HCT116 (cell line): ENCODE measurements at regions not wholly inside any gene's neighbourhood (a gene's known extent, or its start where the extent isn't known, plus 50 kb on each side); places are given as distances from the start of the nearest gene placed in this dataset.

Source experiments
- ATAC-seq: fragments of 200-7000 bp; cut with Tn5 transposase; 2 replicates; pipeline ENCODE4 v1.9.1; 2020; ENCODE audit warnings: mild to moderate bottlenecking, moderate library complexity
- BruUV-seq: library from RNA; stranded (reverse); fragments of 400-500 nt; replicated peaks from 2 replicates; lab custom pipeline; 2021; lab: Mats Ljungman, UMichigan
- CTCF ChIA-PET: fragments of 300-600 bp; sonication (Branson Sonifier 250); formaldehyde crosslinking; loops from one replicate; lab custom pipeline; 2021; ENCODE audit warnings: antibody characterized with exemption; lab: Charles Lee
- POLR2A ChIA-PET: fragments of 300-600, 350-600 bp; sonication (Branson Sonifier 250); formaldehyde crosslinking; loops from one replicate; lab custom pipeline; 2021; ENCODE audit warnings: antibody characterized with exemption; lab: Charles Lee
- RAD21 ChIA-PET, 2 experiments: fragments of 300-600 bp; sonication (Branson Sonifier 250); formaldehyde crosslinking; loops; one replicate each; lab custom pipeline; 2023; ENCODE audit warnings: low total read pairs in 2 of 2; ENCODE audit not compliant: uncharacterized antibody in 2 of 2, unreplicated experiment in 2 of 2, low non-redundant PET in 1 of 2; lab: Charles Lee
- DNase-seq: peaks from one replicate; pipeline ENCODE4 v3.0.0-alpha.2; 2010; ENCODE audit warnings: low read depth, low spot score
- H2AFZ ChIP-seq: fragments of 200-600 bp; shearing (Covaris generic), sonication (generic); 2 replicates; pipeline ENCODE4 v1.6.1; 2017; ENCODE audit warnings: low read depth, mixed run types, mixed read lengths, antibody characterized with exemption, low read length; ENCODE audit not compliant: poor library complexity, severe bottlenecking
- H3K27ac ChIP-seq: 2 replicates; pipeline ENCODE4 v1.5.1; 2012; ENCODE audit warnings: low read depth, low read length
- H3K27me3 ChIP-seq: fragments of 200-600 bp; sonication (generic); 2 replicates; pipeline ENCODE4 v1.6.1; 2016; ENCODE audit warnings: mixed run types, low read length, mixed read lengths; ENCODE audit not compliant: insufficient read depth
- H3K36me3 ChIP-seq, 2 experiments: fragments of 200-500 bp in 1 of 2; fragments of 200-600 bp in 1 of 2; sonication (Bioruptor generic) in 1 of 2; sonication (generic) in 1 of 2; 2 replicates each; pipeline versions ENCODE4 v1.5.1 to v1.6.1; 2014 to 2016; ENCODE audit warnings: low read length in 2 of 2, inconsistent platforms in 1 of 2, mixed read lengths in 1 of 2, mixed run types in 1 of 2; ENCODE audit not compliant: insufficient read depth in 2 of 2, control insufficient read depth in 1 of 2
- H3K4me1 ChIP-seq, 2 experiments: fragments of 200-600 bp in 1 of 2; sonication (generic) in 1 of 2; 2 replicates each; pipeline versions ENCODE4 v1.5.1 to v1.6.1; 2012 to 2017; ENCODE audit warnings: low read length in 2 of 2, inconsistent platforms in 1 of 2, mild to moderate bottlenecking in 1 of 2, mixed read lengths in 1 of 2, mixed run types in 1 of 2, moderate library complexity in 1 of 2; ENCODE audit not compliant: insufficient read depth in 2 of 2, control insufficient read depth in 1 of 2
- H3K4me2 ChIP-seq: fragments of 200-600 bp; sonication (generic); 2 replicates; pipeline ENCODE4 v1.6.1; 2017; ENCODE audit warnings: mixed run types, low read length, mixed read lengths
- H3K4me3 ChIP-seq, 2 experiments: fragments of 200-600 bp in 1 of 2; sonication (generic) in 1 of 2; replicated peaks in 1 of 2; 2 replicates each; pipeline ENCODE4 v1.5.1; 2011 to 2016; ENCODE audit warnings: low read length in 2 of 2, control low read depth in 1 of 2, low read depth in 1 of 2, mild to moderate bottlenecking in 1 of 2, mixed read lengths in 1 of 2, mixed run types in 1 of 2
- H3K79me2 ChIP-seq: fragments of 200-600 bp; sonication (generic); 2 replicates; pipeline ENCODE4 v1.6.1; 2017; ENCODE audit warnings: mild to moderate bottlenecking, mixed run types, low read length, moderate library complexity, mixed read lengths; ENCODE audit not compliant: insufficient read depth
- H3K9ac ChIP-seq: fragments of 200-600 bp; sonication (generic); 2 replicates; pipeline ENCODE4 v1.6.1; 2016; ENCODE audit warnings: low read length, mixed read lengths
- H3K9me2 ChIP-seq: fragments of 200-600 bp; sonication (generic), shearing (Covaris generic); 2 replicates; pipeline ENCODE4 v1.6.1; 2017; ENCODE audit warnings: mixed run types, mild to moderate bottlenecking, moderate library complexity; ENCODE audit not compliant: insufficient read depth
- H3K9me3 ChIP-seq, 2 experiments: fragments of 200-500 bp in 1 of 2; fragments of 200-600 bp in 1 of 2; sonication (Bioruptor generic) in 1 of 2; sonication (generic) in 1 of 2; 2 replicates each; pipeline ENCODE4 v1.6.1; 2014 to 2017; ENCODE audit warnings: low read length in 2 of 2, mixed read lengths in 2 of 2, inconsistent platforms in 1 of 2, low read depth in 1 of 2, mild to moderate bottlenecking in 1 of 2, mixed run types in 1 of 2, moderate library complexity in 1 of 2; ENCODE audit not compliant: control insufficient read depth in 1 of 2, insufficient read depth in 1 of 2
- H4K20me1 ChIP-seq: fragments of 200-600 bp; sonication (generic), shearing (Covaris generic); 2 replicates; pipeline ENCODE4 v1.6.1; 2017; ENCODE audit warnings: mixed run types, mild to moderate bottlenecking, moderate library complexity; ENCODE audit not compliant: insufficient read depth
- ATF3 ChIP-seq: IDR thresholded peaks from 2 replicates; pipeline ENCODE4 v1.6.1; 2012
- CBX3 ChIP-seq: IDR thresholded peaks from 2 replicates; pipeline ENCODE4 v1.6.1; 2012; ENCODE audit warnings: low read depth
- CEBPB ChIP-seq: IDR thresholded peaks from 2 replicates; pipeline ENCODE4 v1.6.1; 2012; ENCODE audit warnings: low read depth
- CTCF ChIP-seq, 3 experiments: fragments of 200-600 bp in 1 of 3; sonication (generic) in 1 of 3; IDR thresholded peaks in 2 of 3; conservative IDR thresholded peaks in 1 of 3; 2 replicates each; pipeline ENCODE4 v1.5.1; 2012 to 2017; ENCODE audit warnings: low read depth in 2 of 3, low read length in 2 of 3, antibody characterized with exemption in 1 of 3, borderline replicate concordance in 1 of 3, control low read depth in 1 of 3, mild to moderate bottlenecking in 1 of 3, mixed read lengths in 1 of 3, mixed run types in 1 of 3, moderate library complexity in 1 of 3; ENCODE audit not compliant: insufficient read depth in 1 of 3
- ELF1 ChIP-seq: IDR thresholded peaks from 2 replicates; pipeline ENCODE4 v1.6.1; 2012; ENCODE audit warnings: low read depth, borderline replicate concordance
- EZH2 ChIP-seq: fragments of 200-600 bp; sonication (generic); IDR thresholded peaks from 2 replicates; pipeline ENCODE4 v1.6.1; 2017; ENCODE audit warnings: antibody characterized with exemption, mixed run types
- JUND ChIP-seq: IDR thresholded peaks from 2 replicates; pipeline ENCODE4 v1.6.1; 2012
- MAX ChIP-seq: IDR thresholded peaks from 2 replicates; pipeline ENCODE4 v1.6.1; 2012
- POLR2A ChIP-seq: IDR thresholded peaks from 2 replicates; pipeline ENCODE4 v1.7.0; 2011; ENCODE audit warnings: borderline replicate concordance; ENCODE audit not compliant: insufficient read depth, insufficient read length; ENCODE audit errors: extremely low read depth
- REST ChIP-seq: IDR thresholded peaks from 2 replicates; pipeline ENCODE4 v1.6.1; 2012; ENCODE audit warnings: low read depth
- SP1 ChIP-seq: IDR thresholded peaks from 2 replicates; pipeline ENCODE4 v1.6.1; 2012; ENCODE audit warnings: low read depth
- SRF ChIP-seq: IDR thresholded peaks from 2 replicates; pipeline ENCODE4 v1.6.1; 2012; ENCODE audit warnings: low read depth
- TCF7L2 ChIP-seq: IDR thresholded peaks from 2 replicates; pipeline ENCODE4 v1.7.0; 2011; ENCODE audit warnings: borderline replicate concordance, inconsistent platforms; ENCODE audit not compliant: insufficient read depth, insufficient read length; ENCODE audit errors: extremely low read depth
- YY1 ChIP-seq: IDR thresholded peaks from 2 replicates; pipeline ENCODE4 v1.6.1; 2011; ENCODE audit warnings: low read length, low read depth, moderate library complexity, mild to moderate bottlenecking; ENCODE audit not compliant: insufficient replicate concordance; ENCODE audit errors: extremely low read depth
- ZBTB33 ChIP-seq: IDR thresholded peaks from 2 replicates; pipeline ENCODE4 v1.6.1; 2011; ENCODE audit warnings: mild to moderate bottlenecking, low read length, moderate library complexity; ENCODE audit not compliant: insufficient replicate concordance; ENCODE audit errors: extremely low read depth
- ZFX ChIP-seq: fragments of 450-650 bp; IDR thresholded peaks from 2 replicates; pipeline ENCODE4 v1.6.1; 2017
- intact Hi-C: fragments of 100-400 bp; cut with micrococcal nuclease; formaldehyde crosslinking; loops from 2 replicates; pipeline ENCODE4 v1.10.0; 2022

- TF ChIP-seq EZH2: no peak
- TF ChIP-seq ATF3: no peak
- no peak for TF ChIP-seq MAX
- TF ChIP-seq CEBPB: no peak
- no peak for TF ChIP-seq POLR2A
- no peak for TF ChIP-seq CBX3
- no peak for TF ChIP-seq YY1
- TF ChIP-seq REST: no peak
- TF ChIP-seq ZFX: no peak
- no peak for TF ChIP-seq CTCF (IDR thresholded peaks at IDR 0.05 in 2 of 3, conservative IDR thresholded peaks at IDR 0.05 in 1 of 3; ENCODE audit: borderline replicate concordance in 1 of 3, insufficient read depth in 1 of 3, low read depth in 2 of 3, low read length in 2 of 3)
- TF ChIP-seq SP1: no peak
- no peak for TF ChIP-seq SRF
- TF ChIP-seq TCF7L2: no peak
- TF ChIP-seq JUND: no peak
- TF ChIP-seq ELF1: no peak
- TF ChIP-seq ZBTB33: no peak
- TF ChIP-seq, all 23 proteins: peak for 0
- no peak overlapping the region for H3K4me2 ChIP-seq
- no peak overlapping the region for H3K27ac ChIP-seq
- H3K79me2 ChIP-seq: no peaks in the 10 kb centered on the region
- BruUV-seq: no TSS peak
- no peak overlapping the region for H3K9ac ChIP-seq
- no peaks in the 10 kb centered on the region for H3K9me2 ChIP-seq
- no peaks in the 10 kb centered on the region for H4K20me1 ChIP-seq
- CTCF ChIA-PET: no interaction called here
- intact Hi-C loops: no loop called here
- RAD21 ChIA-PET: no interaction called here
- H3K4me3 ChIP-seq: no peak overlapping the region
- H3K36me3 ChIP-seq: no peaks in the 10 kb centered on the region
- POLR2A ChIA-PET: no interaction called here
- no peaks in the 10 kb centered on the region for H3K4me1 ChIP-seq
- H3K9me3 ChIP-seq: no peaks in the 10 kb centered on the region
- DNase-seq (no peak), ATAC-seq (no peak)
- H2AFZ ChIP-seq: no peak overlapping the region
- no peaks in the 10 kb centered on the region for H3K27me3 ChIP-seq
Measured at GRCh38 chr2:120559401-120559800, 176.3 kb upstream of the GLI2 start.
